Ascending aorta (tissue), 2 donors: ENCODE measurements at regions not wholly inside any gene's neighbourhood (a gene's known extent, or its start where the extent isn't known, plus 50 kb on each side); places are given as distances from the start of the nearest gene placed in this dataset.
A peak's percentile ranks its signal among the peaks of the same experiment; 100 is the strongest.
"Not testable (repeated sequence)": the region's sequence is repeated elsewhere in the genome, so short reads cannot be mapped to it uniquely, and the experiment has no call there.

Experiments used
- DNase-seq, 2 donors: peaks; one replicate each; pipeline ENCODE4 v3.0.0-alpha.2; 2019; ENCODE audit warnings: low spot score in 2 of 2
- H3K27ac ChIP-seq, 2 donors: fragments of 200-600 bp; sonication (generic); one replicate each; pipeline ENCODE4 v1.5.1; 2016 to 2017; ENCODE audit warnings: mild to moderate bottlenecking in 1 of 2
- H3K27me3 ChIP-seq: fragments of 200-600 bp; sonication (generic); one replicate; pipeline ENCODE4 v1.5.1; 2017
- H3K36me3 ChIP-seq, 2 donors: fragments of 200-600 bp; sonication (generic); one replicate each; pipeline ENCODE4 v1.5.1; 2016
- H3K4me1 ChIP-seq, 2 donors: fragments of 200-600 bp; sonication (generic); one replicate each; pipeline ENCODE4 v1.5.1; 2016 to 2017; ENCODE audit warnings: mild to moderate bottlenecking in 1 of 2
- H3K4me3 ChIP-seq, 2 donors: fragments of 200-600 bp; sonication (generic); one replicate each; pipeline ENCODE4 v1.5.1; 2016 to 2017; ENCODE audit warnings: mild to moderate bottlenecking in 1 of 2
- H3K9me3 ChIP-seq, 2 donors: fragments of 200-600 bp; sonication (generic); one replicate each; pipeline ENCODE4 v1.5.1; 2016
- intact Hi-C: fragments of 100-400 bp; cut with DNase I; formaldehyde crosslinking; loops from one replicate; pipeline ENCODE4 v1.15.1; 2023
- TF ChIP-seq, protein P1 (sequence below), 3 experiments: fragments of 200-600 bp in 2 of 3; fragments of 450-650 bp in 1 of 3; sonication (generic) in 2 of 3; IDR thresholded peaks; one replicate each; pipeline ENCODE4 v1.5.1; 2016 to 2019; ENCODE audit warnings: antibody characterized with exemption in 3 of 3, mild to moderate bottlenecking in 1 of 3, moderate library complexity in 1 of 3

DNA sequence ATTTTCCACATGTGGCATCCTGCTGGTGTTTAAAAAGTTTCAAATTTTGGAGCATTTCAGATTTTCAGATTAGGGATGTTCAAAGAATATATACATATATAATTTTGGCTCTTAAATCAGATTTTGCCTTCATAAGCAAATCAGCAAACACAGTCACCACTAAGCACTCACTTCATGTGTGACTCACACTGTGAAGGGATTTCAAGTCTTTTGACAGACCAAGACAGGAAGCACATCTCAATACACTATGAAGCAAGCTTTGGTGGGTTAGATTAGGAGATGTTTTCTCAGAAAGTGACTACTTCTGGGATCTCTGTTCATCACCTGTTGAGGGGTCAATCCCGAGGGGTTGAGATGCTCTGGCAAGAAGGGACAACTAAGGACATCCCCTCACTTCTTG, 227.8 kb upstream of the RBBP8 start:
- TF ChIP-seq, protein P1, sequence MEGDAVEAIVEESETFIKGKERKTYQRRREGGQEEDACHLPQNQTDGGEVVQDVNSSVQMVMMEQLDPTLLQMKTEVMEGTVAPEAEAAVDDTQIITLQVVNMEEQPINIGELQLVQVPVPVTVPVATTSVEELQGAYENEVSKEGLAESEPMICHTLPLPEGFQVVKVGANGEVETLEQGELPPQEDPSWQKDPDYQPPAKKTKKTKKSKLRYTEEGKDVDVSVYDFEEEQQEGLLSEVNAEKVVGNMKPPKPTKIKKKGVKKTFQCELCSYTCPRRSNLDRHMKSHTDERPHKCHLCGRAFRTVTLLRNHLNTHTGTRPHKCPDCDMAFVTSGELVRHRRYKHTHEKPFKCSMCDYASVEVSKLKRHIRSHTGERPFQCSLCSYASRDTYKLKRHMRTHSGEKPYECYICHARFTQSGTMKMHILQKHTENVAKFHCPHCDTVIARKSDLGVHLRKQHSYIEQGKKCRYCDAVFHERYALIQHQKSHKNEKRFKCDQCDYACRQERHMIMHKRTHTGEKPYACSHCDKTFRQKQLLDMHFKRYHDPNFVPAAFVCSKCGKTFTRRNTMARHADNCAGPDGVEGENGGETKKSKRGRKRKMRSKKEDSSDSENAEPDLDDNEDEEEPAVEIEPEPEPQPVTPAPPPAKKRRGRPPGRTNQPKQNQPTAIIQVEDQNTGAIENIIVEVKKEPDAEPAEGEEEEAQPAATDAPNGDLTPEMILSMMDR (IDR thresholded peaks at IDR 0.05), result no peak
- no peaks in the 10 kb centered on the region for H3K9me3 ChIP-seq
- H3K36me3 ChIP-seq, result no peaks in the 10 kb centered on the region
- no peaks in the 10 kb centered on the region for H3K4me1 ChIP-seq
- no peak for DNase-seq
- H3K4me3 ChIP-seq, result no peak overlapping the region
- intact Hi-C loops, result loop anchor here (10.0 kb wide), 2 partner anchors 541 to 711 kb away; partner anchors contain the start of gene GATA6
- H3K27ac ChIP-seq, result no peak overlapping the region
- H3K27me3 ChIP-seq, result no peaks in the 10 kb centered on the region

DNA sequence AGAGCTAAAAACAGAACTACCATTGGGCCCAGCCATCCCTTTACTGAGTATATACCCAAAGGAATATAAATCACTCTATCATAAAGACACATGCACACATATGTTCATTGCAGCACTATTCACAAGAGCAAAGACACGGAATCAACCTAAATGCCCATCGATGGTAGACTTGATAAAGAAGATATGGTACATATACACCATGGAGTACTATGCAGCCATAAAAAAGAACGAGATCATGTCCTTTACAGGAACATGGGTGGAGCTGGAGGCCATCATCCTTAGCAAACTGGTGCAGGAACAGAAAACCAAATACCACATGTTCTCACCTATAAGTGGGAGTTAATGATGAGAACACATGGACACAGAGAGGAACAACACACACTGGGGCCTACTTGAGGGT, 227.1 kb upstream of the RBBP8 start:
- not testable (repeated sequence) for H3K36me3 ChIP-seq, H3K9me3 ChIP-seq, H3K4me3 ChIP-seq, H3K27ac ChIP-seq, H3K27me3 ChIP-seq, DNase-seq, H3K4me1 ChIP-seq
- intact Hi-C loops, result loop anchor here (10.0 kb wide), 2 partner anchors 541 to 711 kb away; partner anchors contain the start of gene GATA6

DNA sequence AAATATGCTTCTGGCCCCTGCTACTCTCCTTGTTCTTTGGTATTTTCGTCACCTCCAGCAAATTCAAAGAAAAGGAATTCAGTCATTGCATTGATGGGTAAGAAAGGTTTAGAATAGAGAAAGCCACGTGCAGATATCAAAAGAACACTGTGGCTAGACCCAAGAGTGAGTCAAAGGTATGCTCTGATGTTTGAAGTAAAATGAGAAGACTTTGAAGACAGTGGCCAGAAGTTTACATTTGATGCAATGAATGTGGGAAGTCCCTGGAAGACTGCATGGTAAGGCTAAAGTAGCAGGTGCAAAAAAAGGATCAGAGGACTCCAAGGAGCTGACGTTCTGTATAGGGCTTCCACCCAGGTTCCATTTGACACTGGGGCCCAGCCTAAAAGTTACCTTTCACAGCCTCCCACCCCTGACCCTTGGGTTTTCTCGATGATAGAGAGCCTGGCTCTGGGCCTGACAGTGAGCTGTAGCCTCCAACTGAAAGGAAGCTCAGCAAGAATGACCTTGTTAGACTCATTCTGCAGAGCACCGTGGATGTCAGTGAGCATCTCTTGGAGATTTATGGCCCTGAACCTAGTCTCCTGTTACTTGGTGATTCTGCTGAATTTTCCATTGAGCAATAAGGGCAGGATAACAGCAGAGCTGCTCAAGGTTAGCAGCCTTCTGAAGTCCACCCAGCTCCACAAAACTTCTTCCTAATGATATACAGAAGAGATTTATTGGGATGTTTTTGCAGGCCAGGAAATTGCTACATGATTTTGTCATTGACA, 223.7 kb upstream of the RBBP8 start:
- intact Hi-C loops, result loop anchor here (10.0 kb wide), 2 partner anchors 545 to 715 kb away; partner anchors contain the start of gene GATA6
- Histone ChIP-seq H3K36me3 (no peaks in the 10 kb centered on the region), H3K4me1 (peaks cover 0 to 8% of the 10 kb centered on the region in 2 donors), H3K9me3 (no peaks in the 10 kb centered on the region), H3K27ac (no peak overlapping the region), H3K27me3 (no peaks in the 10 kb centered on the region), H3K4me3 (no peak overlapping the region)
- TF ChIP-seq, protein P1 (IDR thresholded peaks at IDR 0.05), result no peak
- no peak for DNase-seq

DNA sequence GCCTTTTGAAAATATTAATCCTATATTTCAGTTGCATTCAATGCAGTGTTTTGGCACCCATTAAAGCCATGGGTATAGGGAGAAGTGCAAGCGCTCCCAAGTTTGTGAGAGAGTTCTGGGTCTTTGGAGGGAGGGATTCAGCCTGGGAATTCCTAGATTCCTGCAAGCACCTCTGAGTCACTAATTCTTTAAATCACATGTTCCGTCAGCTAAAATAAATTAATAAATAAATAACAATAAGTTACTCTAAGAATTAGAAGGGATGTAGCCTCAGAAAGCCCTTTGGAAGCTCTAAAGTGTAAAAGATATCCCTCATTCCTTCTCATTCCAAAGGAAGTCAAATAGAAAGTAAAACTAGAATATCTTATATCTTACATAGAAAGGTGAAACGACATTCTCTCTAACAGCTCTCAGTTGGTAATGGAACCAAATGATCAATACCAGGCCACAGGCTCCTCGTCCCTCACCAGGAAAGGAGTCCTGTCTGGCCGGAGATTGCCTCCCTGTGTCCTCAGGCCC, 222.4 kb upstream of the RBBP8 start:
- Histone ChIP-seq H3K4me3 (peak overlapping the region; percentile 26 to 63), H3K27me3 (no peaks in the 10 kb centered on the region), H3K9me3 (no peaks in the 10 kb centered on the region), H3K36me3 (no peaks in the 10 kb centered on the region), H3K4me1 (peaks cover 0 to 8% of the 10 kb centered on the region in 2 donors), H3K27ac (peak overlapping the region; percentile 2 to 58)
- no peak for DNase-seq
- TF ChIP-seq, protein P1 (IDR thresholded peaks at IDR 0.05), result no peak
- intact Hi-C loops, result no loop called here

DNA sequence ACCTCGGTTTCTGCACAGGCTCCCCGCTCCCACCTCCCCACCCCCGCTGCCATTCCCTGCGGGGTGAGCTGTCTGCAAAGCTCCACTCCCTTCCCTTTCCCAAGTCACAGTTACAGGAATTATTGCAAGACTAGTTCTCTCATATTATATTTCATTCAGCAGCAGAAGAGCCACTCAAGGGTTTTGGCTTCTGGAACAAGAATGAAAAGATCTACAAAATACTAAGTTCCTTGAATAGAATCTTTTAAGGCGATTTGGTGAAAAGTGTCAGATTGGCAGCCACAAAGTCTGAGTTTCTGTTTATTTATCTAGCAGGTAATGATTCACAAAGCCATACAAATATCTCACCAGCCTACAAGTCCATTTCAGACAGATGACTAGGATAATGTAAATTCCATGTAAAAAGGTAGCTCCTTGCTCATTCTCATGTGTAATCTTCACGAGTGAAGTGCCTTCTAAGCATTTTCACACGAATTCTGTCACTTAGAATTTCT, 221.9 kb upstream of the RBBP8 start:
- intact Hi-C loops, result no loop called here
- Histone ChIP-seq H3K27me3 (no peaks in the 10 kb centered on the region), H3K4me1 (peaks cover 0 to 8% of the 10 kb centered on the region in 2 donors), H3K4me3 (peak overlapping the region; percentile 26 to 63), H3K36me3 (no peaks in the 10 kb centered on the region), H3K27ac (peak overlapping the region; percentile 2 to 58), H3K9me3 (no peaks in the 10 kb centered on the region)
- TF ChIP-seq, protein P1 (IDR thresholded peaks at IDR 0.05), result no peak
- DNase-seq, result peak; percentile 12 to 74

DNA sequence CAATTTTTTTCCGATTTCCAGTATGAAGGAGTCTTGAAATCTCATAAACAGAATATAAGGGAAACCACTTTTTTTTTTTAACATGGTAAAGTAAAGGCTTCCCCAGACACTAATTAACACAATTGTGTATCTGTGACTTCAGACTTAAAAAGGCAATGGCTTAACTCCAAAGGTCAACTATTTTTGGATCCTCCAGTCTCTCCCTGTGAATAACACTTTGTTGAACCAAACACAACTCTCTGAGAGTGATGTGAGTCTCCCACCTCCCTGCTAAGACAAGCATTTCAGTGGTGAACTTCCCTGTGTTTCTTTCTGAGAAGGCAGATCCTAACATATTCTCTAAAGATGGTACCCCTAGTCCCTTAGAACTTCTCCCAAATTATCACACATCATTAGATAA, 219.6 kb upstream of the RBBP8 start:
- intact Hi-C loops, result no loop called here
- H3K9me3 ChIP-seq, result no peaks in the 10 kb centered on the region
- TF ChIP-seq, protein P1 (IDR thresholded peaks at IDR 0.05), result no peak
- no peak for DNase-seq
- H3K27me3 ChIP-seq, result no peaks in the 10 kb centered on the region
- peak overlapping the region; percentile 6 to 10 for H3K27ac ChIP-seq
- no peaks in the 10 kb centered on the region for H3K36me3 ChIP-seq
- H3K4me1 ChIP-seq, result peaks cover 0 to 8% of the 10 kb centered on the region in 2 donors
- no peak overlapping the region for H3K4me3 ChIP-seq

DNA sequence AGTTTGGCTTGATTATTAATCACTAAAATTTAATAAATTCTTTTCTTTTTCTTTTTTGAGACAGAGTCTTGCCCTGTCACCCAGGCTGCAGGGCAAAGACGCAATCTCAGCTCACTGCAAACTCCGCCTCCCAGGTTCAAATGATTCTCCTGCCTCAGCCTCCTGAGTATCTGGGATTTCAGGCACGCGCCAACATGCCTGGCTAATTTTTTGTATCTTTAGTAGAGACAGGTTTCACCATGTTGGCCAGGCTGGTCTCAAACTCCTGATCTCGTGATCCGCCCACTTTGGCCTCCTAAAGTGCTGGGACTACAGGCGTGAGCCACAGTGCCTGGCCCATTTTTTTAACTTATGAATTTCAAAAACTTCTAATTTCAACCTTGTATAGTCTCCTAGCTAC, 215.6 kb upstream of the RBBP8 start:
- H3K9me3 ChIP-seq, H3K27ac ChIP-seq, DNase-seq, H3K4me1 ChIP-seq, H3K4me3 ChIP-seq, intact Hi-C loops, H3K36me3 ChIP-seq, H3K27me3 ChIP-seq: not testable (repeated sequence)
